ENCODE measurements at regions not wholly inside any gene's neighbourhood (a gene's known extent, or its start where the extent isn't known, plus 50 kb on each side); places are given as distances from the start of the nearest gene placed in this dataset.

DNA sequence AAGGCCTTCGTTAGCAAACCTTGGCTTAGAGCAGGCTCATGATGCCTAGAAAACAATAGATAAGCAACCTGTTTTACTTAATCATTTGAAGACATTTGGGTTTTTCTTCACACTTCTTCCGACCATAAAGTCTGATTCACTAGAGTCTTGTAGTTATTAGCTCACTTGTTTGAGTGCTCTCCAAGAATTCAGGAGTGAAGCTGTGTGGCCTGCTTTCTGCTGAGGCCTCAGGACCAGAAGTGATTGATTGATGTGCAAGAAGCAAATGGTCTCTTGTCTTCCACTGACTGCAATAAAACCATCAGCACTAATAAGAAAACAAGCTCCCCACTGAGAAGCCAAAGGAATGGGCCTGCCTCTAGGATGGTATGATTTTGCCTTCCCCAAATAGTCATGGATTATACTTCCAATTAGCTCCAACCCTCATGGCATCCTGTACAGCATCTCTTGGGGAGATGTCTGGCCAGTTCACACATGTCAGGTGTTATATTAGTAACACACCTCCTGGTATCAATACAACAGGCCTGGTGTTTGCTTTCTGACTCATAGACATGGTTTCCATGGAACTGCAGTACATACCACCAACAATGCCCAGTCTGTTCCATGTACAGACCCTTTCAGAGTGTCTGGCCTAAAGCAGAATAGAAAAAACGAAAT, 317.6 kb downstream of the CWC27 start:
- no peak for TF ChIP-seq POLR2A (IDR thresholded peaks at IDR 0.05; ENCODE audit: low read length)
- TF ChIP-seq GATA1 (IDR thresholded peaks at IDR 0.05; ENCODE audit: low read depth, low read length): no peak
